HL-60 (cell line): ENCODE measurements at regions not wholly inside any gene's neighbourhood (a gene's known extent, or its start where the extent isn't known, plus 50 kb on each side); places are given as distances from the start of the nearest gene placed in this dataset.

Experiments
- DNase-seq, 2 experiments: peaks; one replicate each; pipeline ENCODE4 v3.0.0-alpha.2; 2010 to 2020; ENCODE audit warnings: low read depth in 1 of 2, low spot score in 1 of 2
- H3K27ac ChIP-seq: fragments of 250-450 bp; sonication (Bioruptor Pico); replicated peaks from 2 replicates; pipeline ENCODE4 v1.5.1; 2020; ENCODE audit warnings: mild to moderate bottlenecking, moderate library complexity
- H3K27me3 ChIP-seq: fragments of 250-450 bp; sonication (Bioruptor Pico); 2 replicates; pipeline ENCODE4 v1.5.1; 2021; ENCODE audit warnings: mild to moderate bottlenecking, moderate library complexity; ENCODE audit not compliant: insufficient read depth, poor library complexity, severe bottlenecking
- H3K4me3 ChIP-seq: replicated peaks from 2 replicates; pipeline ENCODE4 v1.5.1; 2011; ENCODE audit warnings: mild to moderate bottlenecking, control low read depth, low read length; ENCODE audit not compliant: insufficient read depth
- CTCF ChIP-seq: IDR thresholded peaks from one replicate; pipeline ENCODE4 v1.5.1; 2011; ENCODE audit warnings: low read length, control low read depth, inconsistent platforms; ENCODE audit not compliant: insufficient read depth
- GABPA ChIP-seq: IDR thresholded peaks from 2 replicates; pipeline ENCODE4 v1.6.1; 2012; ENCODE audit warnings: low read depth
- POLR2AphosphoS5 ChIP-seq: IDR thresholded peaks from 2 replicates; pipeline ENCODE4 v1.6.1; 2012; ENCODE audit warnings: low read depth
- SPI1 ChIP-seq: IDR thresholded peaks from 2 replicates; pipeline ENCODE4 v1.6.1; 2012; ENCODE audit warnings: low read depth, mild to moderate bottlenecking, borderline replicate concordance
- TF ChIP-seq, protein P1 (sequence below): IDR thresholded peaks from 2 replicates; pipeline ENCODE4 v1.6.1; 2012; ENCODE audit warnings: low read depth; ENCODE audit not compliant: insufficient replicate concordance

DNA sequence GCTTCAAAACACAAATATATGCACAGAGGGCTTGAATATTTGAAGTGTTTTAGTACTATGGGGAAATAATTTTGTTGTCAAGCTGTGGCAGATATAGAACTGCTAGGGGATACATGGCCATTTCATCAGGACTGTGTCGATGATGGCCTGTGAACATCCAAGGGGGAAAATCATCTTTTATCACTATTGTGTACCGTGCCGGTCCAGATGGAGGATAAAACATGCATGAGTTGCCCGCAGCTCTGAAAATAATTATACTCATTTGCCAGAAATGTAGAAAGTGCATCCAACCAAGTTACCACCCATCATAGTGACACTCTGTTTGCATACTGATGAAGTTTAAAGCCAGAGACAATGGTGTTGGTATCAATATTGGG lies 405.9 kb downstream of the ZSWIM6 start:
- TF ChIP-seq GABPA, result no peak
- no peak for TF ChIP-seq POLR2AphosphoS5
- TF ChIP-seq SPI1, result no peak
- TF ChIP-seq, protein P1, sequence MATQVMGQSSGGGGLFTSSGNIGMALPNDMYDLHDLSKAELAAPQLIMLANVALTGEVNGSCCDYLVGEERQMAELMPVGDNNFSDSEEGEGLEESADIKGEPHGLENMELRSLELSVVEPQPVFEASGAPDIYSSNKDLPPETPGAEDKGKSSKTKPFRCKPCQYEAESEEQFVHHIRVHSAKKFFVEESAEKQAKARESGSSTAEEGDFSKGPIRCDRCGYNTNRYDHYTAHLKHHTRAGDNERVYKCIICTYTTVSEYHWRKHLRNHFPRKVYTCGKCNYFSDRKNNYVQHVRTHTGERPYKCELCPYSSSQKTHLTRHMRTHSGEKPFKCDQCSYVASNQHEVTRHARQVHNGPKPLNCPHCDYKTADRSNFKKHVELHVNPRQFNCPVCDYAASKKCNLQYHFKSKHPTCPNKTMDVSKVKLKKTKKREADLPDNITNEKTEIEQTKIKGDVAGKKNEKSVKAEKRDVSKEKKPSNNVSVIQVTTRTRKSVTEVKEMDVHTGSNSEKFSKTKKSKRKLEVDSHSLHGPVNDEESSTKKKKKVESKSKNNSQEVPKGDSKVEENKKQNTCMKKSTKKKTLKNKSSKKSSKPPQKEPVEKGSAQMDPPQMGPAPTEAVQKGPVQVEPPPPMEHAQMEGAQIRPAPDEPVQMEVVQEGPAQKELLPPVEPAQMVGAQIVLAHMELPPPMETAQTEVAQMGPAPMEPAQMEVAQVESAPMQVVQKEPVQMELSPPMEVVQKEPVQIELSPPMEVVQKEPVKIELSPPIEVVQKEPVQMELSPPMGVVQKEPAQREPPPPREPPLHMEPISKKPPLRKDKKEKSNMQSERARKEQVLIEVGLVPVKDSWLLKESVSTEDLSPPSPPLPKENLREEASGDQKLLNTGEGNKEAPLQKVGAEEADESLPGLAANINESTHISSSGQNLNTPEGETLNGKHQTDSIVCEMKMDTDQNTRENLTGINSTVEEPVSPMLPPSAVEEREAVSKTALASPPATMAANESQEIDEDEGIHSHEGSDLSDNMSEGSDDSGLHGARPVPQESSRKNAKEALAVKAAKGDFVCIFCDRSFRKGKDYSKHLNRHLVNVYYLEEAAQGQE, result no peak
- no peak for TF ChIP-seq CTCF
- no peak for DNase-seq
- Histone ChIP-seq H3K27me3 (no peaks in the 10 kb centered on the region), H3K27ac (no peak overlapping the region), H3K4me3 (no peak overlapping the region)

DNA sequence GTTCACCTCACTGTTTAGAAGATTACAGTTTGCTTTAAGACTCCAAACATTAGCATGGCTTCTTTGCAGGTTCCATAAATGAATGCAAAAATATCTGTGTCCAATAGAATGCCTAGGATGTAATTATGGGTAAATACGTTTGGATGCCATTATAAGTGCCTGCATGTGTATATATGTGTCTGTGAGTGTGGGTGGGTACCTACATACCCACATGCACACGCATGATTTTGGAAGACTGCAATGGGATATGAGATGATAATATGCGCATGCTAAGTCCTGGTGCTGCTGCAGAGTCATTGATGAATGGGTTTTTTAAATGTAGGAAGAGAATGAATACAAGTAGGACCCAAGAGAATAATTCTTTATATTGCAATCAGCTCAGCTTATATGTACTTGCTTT lies 406.4 kb downstream of the ZSWIM6 start:
- TF ChIP-seq, protein P1, result no peak
- TF ChIP-seq SPI1 (no peak), GABPA (no peak), CTCF (no peak), POLR2AphosphoS5 (no peak)
- Histone ChIP-seq H3K27me3 (no peaks in the 10 kb centered on the region), H3K27ac (no peak overlapping the region), H3K4me3 (no peak overlapping the region)
- DNase-seq, result no peak

DNA sequence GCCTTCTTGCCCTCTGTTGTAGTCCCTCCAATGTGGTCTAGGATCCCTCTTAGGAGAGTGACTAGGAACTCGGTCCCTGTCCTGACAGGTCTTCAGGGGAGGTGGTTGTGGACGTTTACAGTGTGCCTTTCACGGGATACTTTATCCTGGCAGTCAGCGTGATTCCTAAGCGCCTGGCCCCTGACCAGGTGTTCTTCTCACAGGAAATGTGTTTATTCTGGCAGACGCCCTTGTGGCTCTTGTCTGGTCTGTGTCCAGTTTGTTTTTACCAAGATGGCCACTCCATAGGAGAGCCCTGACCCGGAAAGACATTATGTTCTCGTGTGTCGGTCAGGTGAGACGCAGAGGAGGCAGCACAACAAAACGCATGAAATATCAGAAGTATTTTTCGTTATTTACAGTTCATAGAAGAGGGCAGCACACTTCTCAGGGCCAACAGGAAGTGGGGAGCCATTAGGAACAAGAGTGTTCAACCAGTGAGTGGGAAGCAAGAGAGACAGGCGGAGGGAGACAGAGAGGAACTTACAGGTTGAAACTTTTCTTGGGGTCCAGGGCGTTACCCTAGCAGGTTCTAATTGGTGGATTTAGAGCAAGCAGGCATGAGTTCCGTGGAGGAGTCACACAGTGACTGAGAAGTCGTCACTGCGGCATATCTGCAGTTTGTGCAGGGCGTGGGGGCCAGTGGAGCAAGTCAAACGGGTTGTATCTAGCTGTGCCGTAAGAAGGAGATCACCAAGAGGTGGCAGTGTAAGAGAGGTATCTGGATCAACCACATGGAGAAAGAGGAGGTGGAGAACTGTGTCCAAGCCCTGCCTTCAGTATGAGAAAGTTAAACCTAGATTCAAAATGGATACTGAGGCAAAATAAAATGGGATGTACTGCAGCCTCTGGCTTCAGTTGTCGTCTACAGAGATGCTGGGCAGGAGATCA lies 412.9 kb downstream of the ZSWIM6 start:
- no peak for DNase-seq
- TF ChIP-seq CTCF (no peak), SPI1 (no peak), GABPA (no peak), POLR2AphosphoS5 (no peak)
- TF ChIP-seq, protein P1, result no peak
- Histone ChIP-seq H3K27ac (no peak overlapping the region), H3K27me3 (no peaks in the 10 kb centered on the region), H3K4me3 (no peak overlapping the region)
